HG03280 (cell line): ENCODE measurements at regions not wholly inside any gene's neighbourhood (a gene's known extent, or its start where the extent isn't known, plus 50 kb on each side); places are given as distances from the start of the nearest gene placed in this dataset.

Source experiments
- ATAC-seq: cut with Tn5 transposase; IDR thresholded peaks from one replicate; pipeline ENCODE4 v1.9.1; 2021; ENCODE audit warnings: mild to moderate bottlenecking, moderate library complexity; ENCODE audit not compliant: unreplicated experiment

- no peak for ATAC-seq
Observed at GRCh38 chr5:32504329-32504988, 59.9 kb upstream of the ZFR start.

GRCh38 chr5:32503261-32503660 is 58.7 kb upstream of the ZFR start:
- no peak for ATAC-seq

- no peak for ATAC-seq
Observed at GRCh38 chr5:32501071-32502002, 56.8 kb upstream of the ZFR start.

- no peak for ATAC-seq
Observed at GRCh38 chr5:32500181-32500580, 55.6 kb upstream of the ZFR start.

GRCh38 chr5:32499261-32499660 is 54.7 kb upstream of the ZFR start:
- ATAC-seq: no peak

GRCh38 chr5:32498484-32498883 is 53.9 kb upstream of the ZFR start:
- ATAC-seq: no peak

- ATAC-seq: no peak
Observed at GRCh38 chr5:32496104-32496503, 51.6 kb upstream of the ZFR start.

- no peak for ATAC-seq
Observed at GRCh38 chr5:32494827-32495226, 50.3 kb upstream of the ZFR start.
